Thoracic aorta (tissue), 2 donors: ENCODE measurements at regions not wholly inside any gene's neighbourhood (a gene's known extent, or its start where the extent isn't known, plus 50 kb on each side); places are given as distances from the start of the nearest gene placed in this dataset.

Source experiments
- ATAC-seq: fragments of 150-250 bp; one replicate; pipeline ENCODE4 v1.8.0; 2017; ENCODE audit warnings: low read depth; ENCODE audit not compliant: insufficient number of reproducible peaks, low FRiP score
- DNase-seq: peaks from one replicate; pipeline ENCODE4 v3.0.0-alpha.2; 2020; ENCODE audit warnings: low spot score
- H3K27ac ChIP-seq, 2 donors: fragments of 200-600 bp; sonication (generic); 1 replicate in 1 of 2; 2 replicates in 1 of 2; pipeline ENCODE4 v1.5.1; 2016; ENCODE audit warnings: mild to moderate bottlenecking in 2 of 2, moderate library complexity in 2 of 2
- H3K27me3 ChIP-seq: fragments of 200-600 bp; sonication (generic); replicated peaks from 2 replicates; pipeline ENCODE4 v1.6.0; 2016; ENCODE audit warnings: mild to moderate bottlenecking; ENCODE audit not compliant: insufficient read depth
- H3K36me3 ChIP-seq: fragments of 200-600 bp; sonication (generic); one replicate; pipeline ENCODE4 v1.5.1; 2016
- H3K4me1 ChIP-seq, 2 donors: fragments of 200-600 bp; sonication (generic); 1 replicate in 1 of 2; 2 replicates in 1 of 2; pipeline versions ENCODE4 v1.5.1 to v1.6.0; 2016; ENCODE audit warnings: low read depth in 2 of 2, mild to moderate bottlenecking in 1 of 2; ENCODE audit not compliant: control insufficient read depth in 1 of 2
- H3K4me3 ChIP-seq: fragments of 200-600 bp; sonication (generic); 2 replicates; pipeline ENCODE4 v1.5.1; 2016; ENCODE audit warnings: mild to moderate bottlenecking
- H3K9me3 ChIP-seq: fragments of 200-600 bp; sonication (generic); 2 replicates; pipeline ENCODE4 v1.5.1; 2016
- TF ChIP-seq, protein P1 (sequence below): fragments of 200-600 bp; sonication (generic); IDR thresholded peaks from one replicate; pipeline ENCODE4 v1.5.1; 2019; ENCODE audit warnings: antibody characterized with exemption

DNA sequence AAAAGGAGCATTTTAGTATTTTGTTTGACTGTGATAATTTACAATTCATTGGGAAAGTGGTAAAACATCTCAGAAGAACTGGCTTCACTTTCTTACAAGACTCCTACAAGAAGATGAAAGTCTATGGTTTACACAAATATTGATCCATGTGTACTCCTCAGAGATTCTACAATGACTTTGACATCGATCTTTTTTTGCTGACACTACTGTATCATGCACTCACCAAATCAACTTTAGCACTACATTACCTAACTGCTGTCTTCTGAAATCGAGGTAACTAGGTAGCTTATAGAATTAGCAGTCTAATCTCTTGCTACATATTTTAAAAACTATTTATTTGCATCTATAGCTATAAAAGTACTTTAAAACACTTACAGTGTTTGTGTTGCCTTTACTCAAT lies 757.6 kb downstream of the TBL1XR1 start:
- no peak overlapping the region for H3K4me3 ChIP-seq
- H3K4me1 ChIP-seq: no peaks in the 10 kb centered on the region
- no peaks in the 10 kb centered on the region for H3K36me3 ChIP-seq
- no peak overlapping the region for H3K27ac ChIP-seq
- no peaks in the 10 kb centered on the region for H3K27me3 ChIP-seq
- ATAC-seq (no peak), DNase-seq (no peak)
- TF ChIP-seq, protein P1, sequence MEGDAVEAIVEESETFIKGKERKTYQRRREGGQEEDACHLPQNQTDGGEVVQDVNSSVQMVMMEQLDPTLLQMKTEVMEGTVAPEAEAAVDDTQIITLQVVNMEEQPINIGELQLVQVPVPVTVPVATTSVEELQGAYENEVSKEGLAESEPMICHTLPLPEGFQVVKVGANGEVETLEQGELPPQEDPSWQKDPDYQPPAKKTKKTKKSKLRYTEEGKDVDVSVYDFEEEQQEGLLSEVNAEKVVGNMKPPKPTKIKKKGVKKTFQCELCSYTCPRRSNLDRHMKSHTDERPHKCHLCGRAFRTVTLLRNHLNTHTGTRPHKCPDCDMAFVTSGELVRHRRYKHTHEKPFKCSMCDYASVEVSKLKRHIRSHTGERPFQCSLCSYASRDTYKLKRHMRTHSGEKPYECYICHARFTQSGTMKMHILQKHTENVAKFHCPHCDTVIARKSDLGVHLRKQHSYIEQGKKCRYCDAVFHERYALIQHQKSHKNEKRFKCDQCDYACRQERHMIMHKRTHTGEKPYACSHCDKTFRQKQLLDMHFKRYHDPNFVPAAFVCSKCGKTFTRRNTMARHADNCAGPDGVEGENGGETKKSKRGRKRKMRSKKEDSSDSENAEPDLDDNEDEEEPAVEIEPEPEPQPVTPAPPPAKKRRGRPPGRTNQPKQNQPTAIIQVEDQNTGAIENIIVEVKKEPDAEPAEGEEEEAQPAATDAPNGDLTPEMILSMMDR: no peak
- H3K9me3 ChIP-seq: no peaks in the 10 kb centered on the region

DNA sequence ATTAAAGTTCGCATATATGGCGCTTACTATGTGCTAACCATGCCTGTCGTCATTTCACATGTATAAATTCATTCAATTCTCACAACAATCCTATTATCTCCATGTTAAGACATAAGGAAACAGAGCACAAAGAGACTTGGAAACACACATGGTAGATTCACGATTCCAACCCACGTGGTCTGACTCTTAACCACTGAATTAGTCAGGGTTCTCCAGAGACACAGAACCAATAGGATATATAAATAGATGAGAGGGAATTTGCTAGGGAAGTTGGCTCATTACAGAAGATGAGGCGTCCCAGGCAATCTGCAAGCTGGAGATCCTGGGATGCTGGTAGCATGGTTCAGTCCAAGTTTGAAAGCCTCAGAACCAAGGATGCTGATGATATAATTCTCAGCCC lies 765.3 kb downstream of the TBL1XR1 start:
- TF ChIP-seq, protein P1: no peak
- ATAC-seq (no peak), DNase-seq (no peak)
- H3K27me3 ChIP-seq: no peaks in the 10 kb centered on the region
- H3K9me3 ChIP-seq: no peaks in the 10 kb centered on the region
- H3K36me3 ChIP-seq: no peaks in the 10 kb centered on the region
- H3K4me1 ChIP-seq: peaks cover 0 to 4% of the 10 kb centered on the region in 2 donors
- H3K4me3 ChIP-seq: no peak overlapping the region
- H3K27ac ChIP-seq: no peak overlapping the region

DNA sequence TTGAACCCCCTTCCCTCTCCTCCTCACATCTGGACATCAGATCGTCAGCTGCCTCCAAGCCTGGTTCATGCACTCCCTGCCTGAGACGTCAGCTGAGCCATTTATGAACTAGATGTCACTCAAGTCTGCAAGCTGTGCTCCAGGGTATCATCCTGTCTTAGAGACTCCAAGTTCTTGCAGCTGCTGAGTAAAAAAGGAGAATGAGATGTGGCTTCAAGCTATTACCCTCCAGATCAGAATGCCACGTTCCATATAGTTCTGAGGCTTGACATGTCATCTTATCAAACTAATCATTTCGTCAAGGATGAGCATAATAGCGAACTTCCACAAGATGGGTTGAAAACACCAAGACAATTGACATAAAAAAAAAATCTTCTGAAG lies 766.3 kb downstream of the TBL1XR1 start:
- H3K9me3 ChIP-seq: no peaks in the 10 kb centered on the region
- DNase-seq: no peak
- H3K27me3 ChIP-seq: no peaks in the 10 kb centered on the region
- no peak overlapping the region for H3K4me3 ChIP-seq
- ATAC-seq: no peak
- H3K4me1 ChIP-seq: peaks cover 0 to 4% of the 10 kb centered on the region in 2 donors
- no peak overlapping the region for H3K27ac ChIP-seq
- H3K36me3 ChIP-seq: no peaks in the 10 kb centered on the region
- TF ChIP-seq, protein P1: no peak

DNA sequence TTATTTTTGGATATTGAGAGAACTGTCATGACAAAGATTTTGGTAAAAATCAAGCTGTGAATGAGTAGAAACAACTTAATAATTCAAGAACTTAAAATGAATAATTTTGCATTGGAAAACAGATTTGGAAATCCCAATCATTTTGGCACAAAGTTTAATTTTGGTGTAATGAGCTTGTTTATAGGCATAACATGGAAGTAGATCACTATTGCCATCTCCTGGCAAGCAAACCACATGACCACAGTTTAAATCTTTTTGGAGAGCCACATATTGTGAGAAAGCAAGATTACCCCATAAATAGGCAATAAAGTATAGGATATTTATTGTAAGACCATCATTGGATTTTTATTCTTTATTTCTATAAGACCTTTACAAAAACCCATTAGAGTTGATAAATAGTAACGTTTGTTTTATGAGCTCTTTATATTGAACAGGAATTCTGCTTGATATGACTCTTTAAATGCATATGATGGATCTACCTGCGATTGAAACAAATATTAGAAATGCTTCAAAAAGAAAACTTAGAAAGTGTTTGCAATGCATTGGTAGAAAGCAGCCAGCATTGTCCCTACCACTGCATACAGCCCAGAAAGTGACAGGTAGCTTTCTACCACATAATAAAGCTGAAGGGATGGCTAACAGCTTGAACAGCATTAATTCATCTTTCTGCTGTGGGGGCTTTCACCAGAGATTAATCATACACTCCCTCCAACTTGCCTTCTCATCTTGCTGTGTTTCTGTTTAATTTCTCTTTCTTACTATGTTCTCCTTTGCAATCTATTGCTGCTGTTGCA lies 766.8 kb downstream of the TBL1XR1 start:
- Histone ChIP-seq H3K4me1 (peaks cover 0 to 4% of the 10 kb centered on the region in 2 donors), H3K9me3 (no peaks in the 10 kb centered on the region), H3K27ac (no peak overlapping the region), H3K4me3 (no peak overlapping the region), H3K27me3 (no peaks in the 10 kb centered on the region), H3K36me3 (no peaks in the 10 kb centered on the region)
- ATAC-seq (no peak), DNase-seq (no peak)
- TF ChIP-seq, protein P1: peak; percentile 51

DNA sequence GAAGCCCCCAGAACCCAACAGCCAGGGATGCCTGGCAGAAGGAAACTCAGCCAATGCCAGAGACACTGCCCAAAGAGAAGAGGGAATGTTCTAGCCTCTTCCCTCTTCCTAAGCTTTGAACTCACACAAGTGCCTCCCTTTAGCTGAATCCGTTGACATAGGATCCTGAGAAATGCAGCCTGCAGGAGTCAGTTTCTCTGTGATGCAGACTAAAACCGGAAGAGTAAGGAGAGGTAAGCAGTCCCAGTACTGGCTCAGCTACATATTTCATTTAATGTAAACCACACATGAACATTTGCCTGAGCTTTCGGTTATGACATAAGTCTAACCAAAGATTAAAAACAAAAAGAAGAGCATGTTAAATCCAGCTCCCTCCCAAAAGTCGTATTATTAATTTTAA lies 768.7 kb downstream of the TBL1XR1 start:
- DNase-seq: no peak
- TF ChIP-seq, protein P1: no peak
- Histone ChIP-seq H3K27ac (no peak overlapping the region), H3K27me3 (no peaks in the 10 kb centered on the region), H3K36me3 (no peaks in the 10 kb centered on the region), H3K4me3 (no peak overlapping the region), H3K4me1 (peaks cover 0 to 4% of the 10 kb centered on the region in 2 donors), H3K9me3 (no peaks in the 10 kb centered on the region)
- ATAC-seq: no peak
